ENCODE measurements at regions not wholly inside any gene's neighbourhood (a gene's known extent, or its start where the extent isn't known, plus 50 kb on each side); places are given as distances from the start of the nearest gene placed in this dataset.
"Not testable (repeated sequence)": the region's sequence is repeated elsewhere in the genome, so short reads cannot be mapped to it uniquely, and the experiment has no call there.

GRCh38 chr17:30645875-30646274 is 168.7 kb downstream of the GOSR1 start:
- TF ChIP-seq, protein P1, sequence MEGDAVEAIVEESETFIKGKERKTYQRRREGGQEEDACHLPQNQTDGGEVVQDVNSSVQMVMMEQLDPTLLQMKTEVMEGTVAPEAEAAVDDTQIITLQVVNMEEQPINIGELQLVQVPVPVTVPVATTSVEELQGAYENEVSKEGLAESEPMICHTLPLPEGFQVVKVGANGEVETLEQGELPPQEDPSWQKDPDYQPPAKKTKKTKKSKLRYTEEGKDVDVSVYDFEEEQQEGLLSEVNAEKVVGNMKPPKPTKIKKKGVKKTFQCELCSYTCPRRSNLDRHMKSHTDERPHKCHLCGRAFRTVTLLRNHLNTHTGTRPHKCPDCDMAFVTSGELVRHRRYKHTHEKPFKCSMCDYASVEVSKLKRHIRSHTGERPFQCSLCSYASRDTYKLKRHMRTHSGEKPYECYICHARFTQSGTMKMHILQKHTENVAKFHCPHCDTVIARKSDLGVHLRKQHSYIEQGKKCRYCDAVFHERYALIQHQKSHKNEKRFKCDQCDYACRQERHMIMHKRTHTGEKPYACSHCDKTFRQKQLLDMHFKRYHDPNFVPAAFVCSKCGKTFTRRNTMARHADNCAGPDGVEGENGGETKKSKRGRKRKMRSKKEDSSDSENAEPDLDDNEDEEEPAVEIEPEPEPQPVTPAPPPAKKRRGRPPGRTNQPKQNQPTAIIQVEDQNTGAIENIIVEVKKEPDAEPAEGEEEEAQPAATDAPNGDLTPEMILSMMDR (IDR thresholded peaks at IDR 0.05; ENCODE audit: low read length): not testable (repeated sequence)
- not testable (repeated sequence) for TF ChIP-seq EZH2 (optimal IDR thresholded peaks at IDR 0.05; ENCODE audit: low read depth, low read length); EZH2phosphoT487 (IDR thresholded peaks at IDR 0.05; ENCODE audit: low read length)

All from MM.1S (cell line).